Central memory CD8-positive, alpha-beta T cell (primary cell): ENCODE measurements at regions not wholly inside any gene's neighbourhood (a gene's known extent, or its start where the extent isn't known, plus 50 kb on each side); places are given as distances from the start of the nearest gene placed in this dataset.

Source experiments
- ATAC-seq: fragments of 150-1000 bp; cut with Tn5 transposase; replicated peaks from 2 replicates; pipeline ENCODE4 v1.10.0; 2022; ENCODE audit warnings: mild to moderate bottlenecking, moderate FRiP score, moderate number of reproducible peaks; ENCODE audit not compliant: poor library complexity, severe bottlenecking; ENCODE audit errors: extremely low read depth
- DNase-seq, 2 donors: peaks; one replicate each; pipeline ENCODE4 v3.0.0; 2021; ENCODE audit warnings: low spot score in 2 of 2
- H3K27ac Mint-ChIP-seq: one replicate; pipeline ENCODE4 v1.8.0; 2022; ENCODE audit warnings: low read depth, mild to moderate bottlenecking, moderate library complexity, mixed read lengths
- H3K27me3 Mint-ChIP-seq: one replicate; pipeline ENCODE4 v1.8.0; 2022; ENCODE audit warnings: mixed read lengths
- H3K36me3 Mint-ChIP-seq: one replicate; pipeline ENCODE4 v1.8.0; 2022; ENCODE audit warnings: mild to moderate bottlenecking, moderate library complexity, mixed read lengths; ENCODE audit not compliant: insufficient read depth
- H3K4me1 Mint-ChIP-seq: one replicate; pipeline ENCODE4 v1.8.0; 2022; ENCODE audit warnings: mixed read lengths
- H3K4me3 Mint-ChIP-seq: one replicate; pipeline ENCODE4 v1.8.0; 2022; ENCODE audit warnings: mild to moderate bottlenecking, moderate library complexity, mixed read lengths
- H3K9me3 Mint-ChIP-seq: one replicate; pipeline ENCODE4 v1.8.0; 2022; ENCODE audit warnings: mixed read lengths

DNA sequence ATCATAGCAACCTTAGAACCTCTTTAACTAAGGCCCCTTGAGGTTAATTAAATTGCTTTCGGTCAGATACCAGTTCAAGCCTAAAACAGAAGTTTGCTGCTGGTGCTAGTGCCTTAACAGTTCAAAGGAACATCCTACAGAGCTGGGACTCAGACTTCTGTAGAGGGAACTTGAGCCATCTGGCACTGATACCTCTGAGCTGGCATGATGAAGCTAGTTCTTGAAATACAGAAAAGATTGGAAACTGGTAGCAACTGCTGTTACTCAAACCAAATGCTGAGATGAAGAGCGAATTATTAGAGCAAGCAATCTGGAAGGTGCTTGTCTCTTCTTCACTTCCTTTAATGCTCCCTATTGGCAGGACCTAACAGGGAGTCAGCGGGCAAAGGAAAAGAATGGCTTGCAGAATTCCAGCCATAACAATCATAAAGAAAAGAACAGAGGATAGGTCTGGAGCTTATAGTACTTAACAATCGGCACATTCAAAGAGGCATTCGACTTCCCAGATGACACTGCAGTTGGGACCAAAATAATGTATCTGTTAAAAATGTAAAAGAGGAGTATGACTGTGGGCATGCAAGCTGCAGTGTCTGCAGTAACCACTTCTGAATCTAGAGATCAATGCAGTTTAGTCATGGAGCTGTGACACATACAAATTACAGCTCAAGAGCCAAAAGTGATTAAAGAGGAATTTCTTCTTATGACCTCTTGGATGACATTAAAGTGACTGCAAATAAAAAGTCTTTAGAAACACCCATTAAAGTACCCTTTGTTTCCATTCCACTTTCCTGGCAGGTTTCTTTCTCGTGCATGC is 298.9 kb downstream of the PDGFC start:
- H3K36me3 Mint-ChIP-seq: no peaks in the 10 kb centered on the region
- H3K4me1 Mint-ChIP-seq: no peaks in the 10 kb centered on the region
- no peak overlapping the region for H3K4me3 Mint-ChIP-seq
- no peak for DNase-seq
- peaks cover 9% of the 10 kb centered on the region for H3K9me3 Mint-ChIP-seq
- no peaks in the 10 kb centered on the region for H3K27me3 Mint-ChIP-seq
- no peak for ATAC-seq
- no peak overlapping the region for H3K27ac Mint-ChIP-seq

DNA sequence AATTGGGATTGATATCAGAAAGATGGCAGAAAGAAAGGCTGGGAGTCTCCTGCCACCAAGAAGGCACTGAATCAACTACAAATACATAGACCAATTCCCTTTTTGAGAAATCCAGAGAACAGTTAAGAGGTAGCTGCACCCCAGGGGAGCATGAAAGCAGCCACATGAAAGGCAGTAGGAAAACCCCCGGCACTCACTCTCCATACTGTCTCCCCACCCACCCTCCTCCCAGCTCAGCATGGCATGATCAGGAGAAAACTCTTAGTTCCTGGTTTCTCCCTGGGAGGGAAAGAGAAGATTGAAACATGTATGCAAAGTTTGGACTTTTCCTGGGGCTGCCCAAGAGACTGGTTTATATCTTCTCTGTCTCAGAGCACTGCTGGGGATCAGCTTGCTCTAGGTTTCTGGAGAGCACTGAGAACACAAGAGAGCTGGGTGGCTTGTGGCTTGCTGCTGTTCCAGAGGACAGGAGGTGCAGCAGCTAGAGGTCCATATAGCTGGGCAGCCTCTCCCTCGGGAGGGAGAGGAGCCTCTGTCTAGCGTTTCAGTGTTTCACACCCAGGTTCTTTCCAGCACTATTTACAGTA is 305.7 kb downstream of the PDGFC start:
- no peak for DNase-seq
- H3K27me3 Mint-ChIP-seq: no peaks in the 10 kb centered on the region
- ATAC-seq: no peak
- H3K4me1 Mint-ChIP-seq: no peaks in the 10 kb centered on the region
- H3K36me3 Mint-ChIP-seq: no peaks in the 10 kb centered on the region
- H3K4me3 Mint-ChIP-seq: no peak overlapping the region
- peaks cover 25% of the 10 kb centered on the region for H3K9me3 Mint-ChIP-seq
- H3K27ac Mint-ChIP-seq: no peak overlapping the region

DNA sequence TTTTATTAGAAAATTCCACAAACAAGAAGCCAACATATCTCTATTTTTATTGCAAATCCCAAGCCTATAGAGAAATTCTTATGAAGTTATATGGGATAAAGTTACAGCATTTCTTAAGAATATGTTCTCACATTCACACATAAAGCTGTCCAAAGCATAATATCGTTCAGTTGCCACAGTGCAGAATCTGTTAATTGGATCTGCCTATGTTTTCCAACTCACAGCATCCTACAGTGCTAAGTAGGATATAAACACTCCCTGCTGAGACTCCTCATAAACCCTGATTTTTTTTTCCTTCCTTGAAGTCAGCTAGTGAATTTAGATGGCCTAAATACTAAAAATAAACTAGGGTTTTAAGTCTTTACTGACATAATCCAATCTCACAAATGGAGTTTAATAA is 307.9 kb downstream of the PDGFC start:
- H3K27me3 Mint-ChIP-seq: no peaks in the 10 kb centered on the region
- ATAC-seq: no peak
- no peak overlapping the region for H3K27ac Mint-ChIP-seq
- H3K9me3 Mint-ChIP-seq: peaks cover 16% of the 10 kb centered on the region
- H3K4me1 Mint-ChIP-seq: no peaks in the 10 kb centered on the region
- no peak overlapping the region for H3K4me3 Mint-ChIP-seq
- DNase-seq: no peak
- no peaks in the 10 kb centered on the region for H3K36me3 Mint-ChIP-seq

DNA sequence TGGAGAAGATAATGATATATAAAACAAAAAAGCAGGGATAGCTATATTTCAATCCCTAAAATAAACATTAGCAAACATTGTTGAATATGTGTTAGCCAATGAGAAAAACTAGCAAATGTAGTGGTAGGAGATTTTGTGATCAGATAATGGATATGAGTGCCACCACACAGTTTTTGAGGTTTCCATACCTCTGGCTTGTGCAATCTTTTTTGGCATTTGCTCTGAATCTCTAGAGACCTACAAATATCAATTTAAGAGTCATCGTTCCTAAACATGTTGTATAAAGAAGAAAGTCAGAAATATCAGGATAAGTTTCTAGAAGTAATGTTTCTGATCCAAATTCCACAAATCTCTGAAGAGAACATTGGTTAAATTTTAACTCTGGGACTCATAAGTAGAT is 308.7 kb downstream of the PDGFC start:
- H3K36me3 Mint-ChIP-seq: no peaks in the 10 kb centered on the region
- peaks cover 20% of the 10 kb centered on the region for H3K9me3 Mint-ChIP-seq
- H3K27ac Mint-ChIP-seq: no peak overlapping the region
- no peak for ATAC-seq
- H3K4me3 Mint-ChIP-seq: no peak overlapping the region
- no peak for DNase-seq
- no peaks in the 10 kb centered on the region for H3K27me3 Mint-ChIP-seq
- no peaks in the 10 kb centered on the region for H3K4me1 Mint-ChIP-seq

DNA sequence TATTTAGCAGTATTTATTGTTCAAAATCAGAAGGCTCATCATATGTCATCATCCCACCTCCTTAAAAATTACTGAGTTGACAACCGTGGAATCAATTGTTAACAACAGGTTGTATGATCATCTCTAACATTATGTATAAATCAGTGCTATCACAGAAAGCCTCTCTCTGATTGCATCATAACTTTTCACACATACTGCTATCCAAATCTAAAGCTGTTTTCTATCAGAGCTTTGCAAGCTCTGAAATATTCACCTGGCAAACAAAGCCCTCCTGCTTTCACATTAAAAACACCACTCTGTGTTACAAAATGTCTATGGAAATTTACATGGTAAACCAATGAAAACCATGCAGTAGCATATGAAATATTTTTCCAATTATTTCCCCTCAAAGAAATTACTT is 310.0 kb downstream of the PDGFC start:
- Mint-ChIP-seq H3K27me3 (no peaks in the 10 kb centered on the region), H3K36me3 (no peaks in the 10 kb centered on the region), H3K9me3 (peaks cover 20% of the 10 kb centered on the region), H3K4me1 (no peaks in the 10 kb centered on the region), H3K27ac (no peak overlapping the region), H3K4me3 (no peak overlapping the region)
- ATAC-seq (no peak), DNase-seq (no peak)

DNA sequence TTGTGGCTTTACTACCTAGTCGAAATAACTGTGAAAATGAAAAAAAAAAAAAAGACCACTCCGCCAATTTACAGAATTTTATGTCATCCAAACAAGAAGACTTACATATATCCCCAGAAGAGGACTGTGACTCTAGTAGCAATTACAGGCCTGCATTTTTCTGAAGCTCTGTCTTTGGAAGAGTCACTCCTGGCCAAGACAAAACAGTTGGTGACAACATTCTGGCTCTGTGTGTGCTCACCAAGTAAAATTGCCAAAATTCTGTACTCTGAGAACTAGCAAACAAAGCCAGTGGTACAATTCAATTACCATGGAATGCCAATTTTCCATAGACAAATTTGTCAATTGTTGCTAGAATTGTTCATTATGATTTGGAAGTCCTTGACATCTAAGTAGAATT is 311.1 kb downstream of the PDGFC start:
- H3K36me3 Mint-ChIP-seq: no peaks in the 10 kb centered on the region
- H3K27me3 Mint-ChIP-seq: no peaks in the 10 kb centered on the region
- no peak for ATAC-seq
- no peak for DNase-seq
- H3K4me3 Mint-ChIP-seq: no peak overlapping the region
- H3K9me3 Mint-ChIP-seq: peaks cover 18% of the 10 kb centered on the region
- no peaks in the 10 kb centered on the region for H3K4me1 Mint-ChIP-seq
- no peak overlapping the region for H3K27ac Mint-ChIP-seq

DNA sequence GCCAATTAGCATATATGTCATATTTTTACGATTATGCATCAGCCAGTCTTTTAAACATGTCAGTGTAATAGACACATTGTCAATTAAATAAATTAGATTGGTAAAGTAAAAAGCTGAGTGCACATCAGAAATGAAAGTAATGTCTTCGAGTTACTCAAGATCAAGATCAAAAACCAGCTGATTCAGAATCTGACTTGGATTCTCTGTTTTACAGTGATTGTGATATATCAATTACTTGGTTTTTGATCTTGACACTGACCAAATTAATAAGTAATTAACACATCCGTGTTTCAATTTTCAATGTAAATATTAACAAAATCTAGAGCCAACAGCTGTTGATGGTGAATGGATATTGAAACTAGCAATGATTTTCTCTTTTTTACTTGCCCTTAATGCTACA is 311.6 kb downstream of the PDGFC start:
- no peak for ATAC-seq
- DNase-seq: no peak
- no peaks in the 10 kb centered on the region for H3K27me3 Mint-ChIP-seq
- H3K9me3 Mint-ChIP-seq: peaks cover 15% of the 10 kb centered on the region
- no peak overlapping the region for H3K27ac Mint-ChIP-seq
- H3K4me3 Mint-ChIP-seq: no peak overlapping the region
- no peaks in the 10 kb centered on the region for H3K36me3 Mint-ChIP-seq
- no peaks in the 10 kb centered on the region for H3K4me1 Mint-ChIP-seq

DNA sequence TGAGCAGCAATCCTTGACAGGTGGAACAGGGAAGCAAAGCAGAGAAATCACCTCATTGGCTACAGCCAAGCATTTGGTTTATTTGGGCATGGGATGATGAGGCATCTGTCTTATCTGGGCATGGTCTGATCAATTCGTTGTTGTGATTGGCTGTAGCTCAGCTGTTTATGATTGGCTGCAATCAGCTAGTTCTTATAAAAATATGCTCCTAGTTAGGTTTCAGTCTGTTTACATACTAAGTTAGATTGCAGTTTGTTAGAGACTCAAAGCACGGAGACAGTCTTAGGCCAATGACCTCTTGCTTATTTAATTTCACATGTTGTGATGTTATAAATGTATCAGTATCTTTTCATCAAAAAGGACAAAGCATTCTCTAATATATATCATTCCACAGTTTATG is 312.0 kb downstream of the PDGFC start:
- Mint-ChIP-seq H3K4me1 (no peaks in the 10 kb centered on the region), H3K27me3 (no peaks in the 10 kb centered on the region), H3K27ac (no peak overlapping the region), H3K4me3 (no peak overlapping the region), H3K36me3 (no peaks in the 10 kb centered on the region), H3K9me3 (peaks cover 15% of the 10 kb centered on the region)
- no peak for DNase-seq
- ATAC-seq: no peak

DNA sequence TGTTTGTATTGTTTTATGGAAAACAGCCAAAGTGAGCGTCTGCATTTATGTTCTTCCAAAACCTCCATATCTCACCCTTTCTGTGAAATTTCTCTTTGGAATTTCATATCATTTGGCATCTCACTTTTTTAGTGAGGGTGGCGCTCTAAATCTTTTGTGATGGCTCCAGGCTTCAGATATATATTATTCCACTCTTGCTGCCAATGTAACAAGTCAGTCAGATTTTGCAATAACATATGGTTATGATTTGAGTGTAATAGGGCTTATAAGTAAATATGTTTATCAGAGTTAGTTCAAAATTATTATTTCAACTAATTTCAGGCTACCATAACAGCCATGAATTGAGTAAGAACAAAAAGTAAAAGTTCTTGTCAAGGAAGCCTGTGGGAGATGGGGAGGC is 314.7 kb downstream of the PDGFC start:
- ATAC-seq (no peak), DNase-seq (no peak)
- Mint-ChIP-seq H3K27ac (no peak overlapping the region), H3K27me3 (no peaks in the 10 kb centered on the region), H3K9me3 (peaks cover 10% of the 10 kb centered on the region), H3K4me1 (no peaks in the 10 kb centered on the region), H3K4me3 (no peak overlapping the region), H3K36me3 (no peaks in the 10 kb centered on the region)

DNA sequence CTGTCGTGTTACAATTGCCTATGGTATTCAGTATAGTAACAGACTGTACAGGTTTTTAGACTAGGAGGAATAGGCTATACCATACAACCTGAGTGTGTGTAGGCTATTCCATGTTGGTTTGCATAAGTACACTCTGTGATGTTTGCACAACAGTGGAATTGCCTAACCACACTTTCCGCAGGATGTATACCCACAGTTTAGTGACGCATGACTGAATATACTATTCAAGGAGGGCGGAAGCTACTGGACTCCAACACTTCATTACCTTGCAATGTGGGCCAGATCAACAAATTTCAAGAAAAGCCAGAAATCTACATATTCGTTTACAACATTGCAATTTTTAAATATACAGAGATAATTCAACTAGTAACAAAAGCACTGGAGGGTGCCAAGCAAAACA is 317.2 kb downstream of the PDGFC start:
- Mint-ChIP-seq H3K4me3 (no peak overlapping the region), H3K4me1 (no peaks in the 10 kb centered on the region), H3K27ac (no peak overlapping the region), H3K27me3 (no peaks in the 10 kb centered on the region), H3K9me3 (peaks cover 21% of the 10 kb centered on the region), H3K36me3 (no peaks in the 10 kb centered on the region)
- no peak for ATAC-seq
- no peak for DNase-seq

DNA sequence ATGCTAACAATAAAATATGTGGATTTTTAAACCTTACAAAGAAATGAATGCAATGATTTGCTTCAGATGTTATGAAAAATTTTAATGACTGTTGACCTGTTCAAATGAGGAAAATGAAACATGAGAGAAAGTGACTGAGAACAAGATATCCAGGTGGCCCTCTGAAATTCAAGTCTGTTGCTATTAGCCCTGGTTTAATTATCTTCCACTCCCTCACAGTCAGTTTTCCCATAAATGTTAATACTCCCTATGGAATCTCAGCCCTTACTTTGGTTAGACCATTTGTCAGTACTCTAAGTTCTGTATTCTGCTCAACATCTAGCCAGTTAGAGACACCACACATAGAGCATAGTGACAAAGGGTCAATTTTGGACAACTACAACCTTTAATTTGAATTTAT is 327.8 kb downstream of the PDGFC start:
- Mint-ChIP-seq H3K9me3 (peaks cover 25% of the 10 kb centered on the region), H3K27me3 (no peaks in the 10 kb centered on the region), H3K4me3 (no peak overlapping the region), H3K36me3 (no peaks in the 10 kb centered on the region), H3K4me1 (no peaks in the 10 kb centered on the region), H3K27ac (no peak overlapping the region)
- DNase-seq: no peak
- no peak for ATAC-seq

DNA sequence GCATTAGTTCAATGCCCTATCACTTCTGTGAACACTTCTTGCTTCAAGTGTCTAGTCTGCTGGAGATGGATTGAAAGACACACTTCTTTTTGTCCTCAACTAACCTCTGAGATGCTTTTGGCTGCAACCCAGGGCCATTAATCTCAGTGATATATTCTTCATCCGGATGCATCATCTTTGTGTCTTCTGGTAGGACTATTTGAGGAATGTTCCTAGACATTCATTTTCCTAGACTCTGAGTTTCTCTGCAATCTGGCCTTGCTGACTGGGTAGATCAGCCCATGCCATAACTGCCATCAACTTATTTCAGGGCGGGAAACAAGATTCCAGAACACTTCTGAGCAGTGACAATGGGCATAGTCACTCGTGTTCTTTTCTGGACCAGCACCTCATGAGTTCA is 329.4 kb downstream of the PDGFC start:
- Mint-ChIP-seq H3K4me1 (no peaks in the 10 kb centered on the region), H3K27me3 (no peaks in the 10 kb centered on the region), H3K27ac (no peak overlapping the region), H3K4me3 (no peak overlapping the region), H3K9me3 (peaks cover 31% of the 10 kb centered on the region), H3K36me3 (no peaks in the 10 kb centered on the region)
- DNase-seq: no peak
- no peak for ATAC-seq

DNA sequence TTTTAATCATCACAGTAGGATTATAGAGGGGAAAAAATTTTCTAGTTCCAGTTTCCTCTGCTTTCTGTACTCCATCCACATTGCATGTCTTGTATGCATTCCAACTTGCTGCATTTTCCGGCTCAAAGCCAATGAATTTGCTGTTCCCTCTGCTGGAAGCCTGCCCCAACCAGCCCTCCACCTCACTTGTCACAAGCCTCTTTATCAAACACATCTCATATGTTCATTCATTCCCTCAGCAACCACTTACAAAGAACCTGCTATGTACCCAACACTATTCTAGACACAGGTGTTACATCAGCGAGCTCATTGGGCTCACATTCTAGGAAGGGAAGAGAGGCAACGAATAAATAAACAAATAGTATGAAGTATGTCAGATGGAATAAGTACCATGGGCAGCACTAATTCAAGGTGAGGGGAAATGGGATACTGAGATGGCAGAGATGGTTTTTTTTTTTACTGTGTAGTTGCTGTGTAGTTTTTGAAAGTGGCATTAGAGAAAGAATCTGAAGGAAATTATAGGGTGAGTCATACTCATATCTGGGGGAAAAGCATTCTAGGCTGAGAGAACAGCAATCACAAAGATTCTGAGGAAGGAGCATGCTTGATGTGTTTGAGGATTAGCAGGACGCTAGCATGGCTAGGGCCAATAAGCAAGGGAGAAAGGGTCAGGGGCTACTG is 332.5 kb downstream of the PDGFC start:
- Mint-ChIP-seq H3K4me3 (no peak overlapping the region), H3K27ac (no peak overlapping the region), H3K36me3 (no peaks in the 10 kb centered on the region)

More for the DNA sequence above, 332.5 kb downstream of the PDGFC start:
- DNase-seq: no peak
- ATAC-seq: no peak
- no peaks in the 10 kb centered on the region for H3K27me3 Mint-ChIP-seq
- no peaks in the 10 kb centered on the region for H3K4me1 Mint-ChIP-seq
- peaks cover 37% of the 10 kb centered on the region for H3K9me3 Mint-ChIP-seq
